ENCODE measurements at regions not wholly inside any gene's neighbourhood (a gene's known extent, or its start where the extent isn't known, plus 50 kb on each side); places are given as distances from the start of the nearest gene placed in this dataset.

GRCh38 chr5:39854771-39855410 lies 430.1 kb upstream of the DAB2 start:
- DNase-seq = no peak
- in situ Hi-C loops (cut with HindIII; ENCODE audit: low pct_ligation_motif_present, low pct_unique_long_range_greater_than_20kb, low sequenced_read_pairs) = no loop called here

GRCh38 chr5:39850291-39850690 lies 425.5 kb upstream of the DAB2 start:
- no peak for DNase-seq
- in situ Hi-C loops (cut with HindIII; ENCODE audit: low pct_ligation_motif_present, low pct_unique_long_range_greater_than_20kb, low sequenced_read_pairs) = no loop called here

GRCh38 chr5:39846144-39846543 lies 421.4 kb upstream of the DAB2 start:
- in situ Hi-C loops (cut with HindIII; ENCODE audit: low pct_ligation_motif_present, low pct_unique_long_range_greater_than_20kb, low sequenced_read_pairs) = no loop called here

GRCh38 chr5:39843767-39844166 lies 419.0 kb upstream of the DAB2 start:
- no peak for DNase-seq
- in situ Hi-C loops (cut with HindIII; ENCODE audit: low pct_ligation_motif_present, low pct_unique_long_range_greater_than_20kb, low sequenced_read_pairs) = no loop called here

More at GRCh38 chr5:39846144-39846543, 421.4 kb upstream of the DAB2 start:
- no peak for DNase-seq

GRCh38 chr5:39835371-39835770 lies 410.6 kb upstream of the DAB2 start:
- in situ Hi-C loops (cut with HindIII; ENCODE audit: low pct_ligation_motif_present, low pct_unique_long_range_greater_than_20kb, low sequenced_read_pairs) = no loop called here

GRCh38 chr5:39829441-39829840 lies 404.7 kb upstream of the DAB2 start:
- in situ Hi-C loops (cut with HindIII; ENCODE audit: low pct_ligation_motif_present, low pct_unique_long_range_greater_than_20kb, low sequenced_read_pairs) = no loop called here
- DNase-seq = no peak

More at GRCh38 chr5:39835371-39835770, 410.6 kb upstream of the DAB2 start:
- DNase-seq = no peak

- DNase-seq = no peak
- in situ Hi-C loops (cut with HindIII; ENCODE audit: low pct_ligation_motif_present, low pct_unique_long_range_greater_than_20kb, low sequenced_read_pairs) = no loop called here
Measured at GRCh38 chr5:39826051-39826450, 401.3 kb upstream of the DAB2 start.

- in situ Hi-C loops (cut with HindIII; ENCODE audit: low pct_ligation_motif_present, low pct_unique_long_range_greater_than_20kb, low sequenced_read_pairs) = no loop called here
- no peak for DNase-seq
Measured at GRCh38 chr5:39825301-39825700, 400.5 kb upstream of the DAB2 start.

GRCh38 chr5:39822020-39822419 lies 397.2 kb upstream of the DAB2 start:
- DNase-seq = no peak
- in situ Hi-C loops (cut with HindIII; ENCODE audit: low pct_ligation_motif_present, low pct_unique_long_range_greater_than_20kb, low sequenced_read_pairs) = no loop called here

- in situ Hi-C loops (cut with HindIII; ENCODE audit: low pct_ligation_motif_present, low pct_unique_long_range_greater_than_20kb, low sequenced_read_pairs) = no loop called here
- DNase-seq = no peak
Measured at GRCh38 chr5:39816866-39817265, 392.1 kb upstream of the DAB2 start.

GRCh38 chr5:39816156-39816845 lies 391.5 kb upstream of the DAB2 start:
- no peak for DNase-seq
- in situ Hi-C loops (cut with HindIII; ENCODE audit: low pct_ligation_motif_present, low pct_unique_long_range_greater_than_20kb, low sequenced_read_pairs) = no loop called here

- no peak for DNase-seq
- in situ Hi-C loops (cut with HindIII; ENCODE audit: low pct_ligation_motif_present, low pct_unique_long_range_greater_than_20kb, low sequenced_read_pairs) = no loop called here
Measured at GRCh38 chr5:39815711-39816110, 390.9 kb upstream of the DAB2 start.

- DNase-seq = no peak
- in situ Hi-C loops (cut with HindIII; ENCODE audit: low pct_ligation_motif_present, low pct_unique_long_range_greater_than_20kb, low sequenced_read_pairs) = no loop called here
Measured at GRCh38 chr5:39811381-39811780, 386.6 kb upstream of the DAB2 start.

GRCh38 chr5:39808656-39809055 lies 383.9 kb upstream of the DAB2 start:
- in situ Hi-C loops (cut with HindIII; ENCODE audit: low pct_ligation_motif_present, low pct_unique_long_range_greater_than_20kb, low sequenced_read_pairs) = no loop called here

GRCh38 chr5:39801306-39801705 lies 376.5 kb upstream of the DAB2 start:
- in situ Hi-C loops (cut with HindIII; ENCODE audit: low pct_ligation_motif_present, low pct_unique_long_range_greater_than_20kb, low sequenced_read_pairs) = no loop called here

More at GRCh38 chr5:39808656-39809055, 383.9 kb upstream of the DAB2 start:
- DNase-seq = no peak

GRCh38 chr5:39800042-39800601 lies 375.3 kb upstream of the DAB2 start:
- no peak for DNase-seq
- in situ Hi-C loops (cut with HindIII; ENCODE audit: low pct_ligation_motif_present, low pct_unique_long_range_greater_than_20kb, low sequenced_read_pairs) = no loop called here

More at GRCh38 chr5:39801306-39801705, 376.5 kb upstream of the DAB2 start:
- no peak for DNase-seq

- in situ Hi-C loops (cut with HindIII; ENCODE audit: low pct_ligation_motif_present, low pct_unique_long_range_greater_than_20kb, low sequenced_read_pairs) = no loop called here
Measured at GRCh38 chr5:39799242-39799641, 374.5 kb upstream of the DAB2 start.

GRCh38 chr5:39794513-39795210 lies 369.9 kb upstream of the DAB2 start:
- no peak for DNase-seq
- in situ Hi-C loops (cut with HindIII; ENCODE audit: low pct_ligation_motif_present, low pct_unique_long_range_greater_than_20kb, low sequenced_read_pairs) = no loop called here

More at GRCh38 chr5:39799242-39799641, 374.5 kb upstream of the DAB2 start:
- DNase-seq = no peak

GRCh38 chr5:39785410-39785809 lies 360.6 kb upstream of the DAB2 start:
- in situ Hi-C loops (cut with HindIII; ENCODE audit: low pct_ligation_motif_present, low pct_unique_long_range_greater_than_20kb, low sequenced_read_pairs) = no loop called here
- DNase-seq = no peak
